ENCODE measurements at regions not wholly inside any gene's neighbourhood (a gene's known extent, or its start where the extent isn't known, plus 50 kb on each side); places are given as distances from the start of the nearest gene placed in this dataset.
A peak's percentile ranks its signal among the peaks of the same experiment; 100 is the strongest.
"Not testable (repeated sequence)": the region's sequence is repeated elsewhere in the genome, so short reads cannot be mapped to it uniquely, and the experiment has no call there.

DNA sequence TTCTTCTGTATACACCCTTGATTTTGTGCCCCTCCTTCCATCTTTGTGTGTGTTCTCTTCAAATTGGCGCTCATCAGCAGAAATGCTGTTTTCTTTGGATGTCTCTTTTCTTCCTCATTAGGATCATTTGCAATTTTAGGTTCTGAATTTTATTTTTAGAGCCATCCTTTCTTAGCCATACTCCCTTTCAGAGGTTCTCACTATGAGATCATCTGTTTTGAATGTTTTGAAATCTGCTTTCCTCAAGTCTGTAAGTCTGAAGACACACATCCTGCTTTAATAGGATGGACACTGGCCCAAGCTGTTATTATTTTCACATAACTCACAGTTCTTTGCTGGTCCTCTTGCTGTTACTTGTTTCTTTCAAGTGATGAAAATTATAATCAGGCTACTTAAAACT is 124.8 kb downstream of the BDH1 start:
- DNase-seq (ENCODE audit: low read depth), result peak; percentile 73

DNA sequence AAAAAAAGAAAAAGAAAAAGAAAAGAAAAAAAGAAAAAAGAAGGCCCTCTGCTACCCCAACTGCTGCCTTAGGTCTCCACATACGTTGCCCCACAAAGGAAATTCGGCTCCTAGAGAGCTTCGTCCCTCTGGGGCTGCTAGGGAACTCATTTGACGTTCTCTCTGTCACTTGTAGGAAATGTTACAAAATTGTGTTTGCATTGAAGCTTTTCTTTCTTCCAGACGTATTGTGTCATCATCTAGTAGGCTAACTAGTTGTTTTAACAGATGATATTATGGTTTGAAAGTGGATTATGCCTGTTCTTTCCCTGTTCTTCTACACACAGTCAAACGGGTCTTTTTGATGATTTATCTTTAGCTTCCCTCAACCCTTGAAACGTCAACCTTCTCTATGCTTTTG is 125.3 kb downstream of the BDH1 start:
- DNase-seq (ENCODE audit: low read depth), result peak; percentile 12

DNA sequence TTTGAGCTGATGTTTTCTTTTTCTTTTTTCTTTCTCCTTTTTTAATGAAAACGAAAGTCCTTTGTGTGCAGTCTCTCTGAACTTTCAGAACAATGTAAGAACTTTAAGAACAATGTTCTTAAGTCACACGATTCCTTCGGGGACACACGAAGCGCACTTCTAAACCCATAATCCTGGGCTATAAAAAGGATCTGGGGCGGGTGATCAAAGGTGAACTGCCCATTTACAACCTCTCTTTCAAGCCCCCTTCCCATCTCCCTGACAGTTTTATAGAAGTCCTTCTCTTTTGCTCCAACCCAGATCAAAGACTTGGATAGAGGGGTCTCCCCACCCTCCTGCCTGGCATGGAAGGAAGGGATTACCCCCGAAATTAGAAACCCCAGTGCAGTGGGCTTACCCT is 126.8 kb downstream of the BDH1 start:
- no peak for DNase-seq (ENCODE audit: low read depth)

- peak; percentile 89 for DNase-seq (ENCODE audit: low read depth)
These were observed 127.5 kb downstream of the BDH1 start for GRCh38 chr3:197428117-197428801.

- DNase-seq (ENCODE audit: low read depth), result peak; percentile 96
These were observed 128.6 kb upstream of the DLG1 start for GRCh38 chr3:197427021-197427420.

DNA sequence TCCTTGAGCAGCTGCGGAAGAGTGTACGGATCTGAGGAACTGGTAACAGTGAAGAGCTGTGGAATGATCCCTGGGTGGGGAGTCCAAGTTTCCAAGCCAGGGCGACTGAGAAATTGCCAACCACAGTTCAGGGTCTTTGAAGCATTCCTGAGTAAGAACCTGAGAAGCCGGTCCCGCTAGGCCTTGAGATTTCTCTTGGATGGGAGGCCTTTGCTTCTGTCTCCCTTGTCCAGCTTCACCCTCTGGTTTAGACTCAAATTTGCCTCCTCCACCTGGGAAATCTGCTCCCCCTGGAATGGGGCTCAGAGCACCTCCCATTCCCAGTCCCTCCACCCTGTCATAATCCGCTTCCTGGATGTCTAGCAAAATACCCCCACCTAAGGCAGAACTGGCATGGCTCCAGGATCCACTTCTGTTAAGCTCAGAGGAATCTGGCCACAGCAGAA is 127.7 kb upstream of the DLG1 start:
- peak; percentile 77 for DNase-seq (ENCODE audit: low read depth)

DNA sequence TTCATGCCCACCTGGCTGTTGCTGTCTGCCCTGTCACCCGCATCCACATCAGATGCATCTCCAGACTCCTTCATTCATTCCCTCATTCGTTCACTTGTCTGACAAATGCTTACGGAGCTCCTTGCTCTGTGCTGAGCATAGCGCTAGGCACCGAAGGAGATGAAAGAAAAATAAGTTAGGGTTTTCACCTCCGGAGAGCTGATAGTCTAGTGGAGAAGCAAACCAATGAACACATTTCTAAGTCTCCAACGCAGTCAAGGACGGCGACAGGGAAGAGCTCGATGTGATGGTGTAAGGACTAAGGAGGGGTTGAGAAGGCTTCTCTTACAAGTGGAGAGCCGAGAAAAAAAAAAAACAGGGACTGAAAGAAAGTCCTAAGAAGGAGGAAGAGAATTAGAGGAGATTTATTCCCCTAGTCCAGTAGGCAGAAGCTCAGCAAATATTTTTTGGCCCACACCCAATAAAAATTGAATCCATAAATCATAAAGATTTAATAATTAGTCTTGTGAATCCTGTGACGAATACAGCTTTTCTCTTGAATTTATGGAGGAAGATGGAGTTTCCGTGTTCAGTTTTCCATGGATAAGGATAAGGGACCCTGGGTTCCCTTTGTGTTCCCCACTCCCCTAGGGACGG is 127.2 kb upstream of the DLG1 start:
- DNase-seq (ENCODE audit: low read depth), result peak; percentile 21

DNA sequence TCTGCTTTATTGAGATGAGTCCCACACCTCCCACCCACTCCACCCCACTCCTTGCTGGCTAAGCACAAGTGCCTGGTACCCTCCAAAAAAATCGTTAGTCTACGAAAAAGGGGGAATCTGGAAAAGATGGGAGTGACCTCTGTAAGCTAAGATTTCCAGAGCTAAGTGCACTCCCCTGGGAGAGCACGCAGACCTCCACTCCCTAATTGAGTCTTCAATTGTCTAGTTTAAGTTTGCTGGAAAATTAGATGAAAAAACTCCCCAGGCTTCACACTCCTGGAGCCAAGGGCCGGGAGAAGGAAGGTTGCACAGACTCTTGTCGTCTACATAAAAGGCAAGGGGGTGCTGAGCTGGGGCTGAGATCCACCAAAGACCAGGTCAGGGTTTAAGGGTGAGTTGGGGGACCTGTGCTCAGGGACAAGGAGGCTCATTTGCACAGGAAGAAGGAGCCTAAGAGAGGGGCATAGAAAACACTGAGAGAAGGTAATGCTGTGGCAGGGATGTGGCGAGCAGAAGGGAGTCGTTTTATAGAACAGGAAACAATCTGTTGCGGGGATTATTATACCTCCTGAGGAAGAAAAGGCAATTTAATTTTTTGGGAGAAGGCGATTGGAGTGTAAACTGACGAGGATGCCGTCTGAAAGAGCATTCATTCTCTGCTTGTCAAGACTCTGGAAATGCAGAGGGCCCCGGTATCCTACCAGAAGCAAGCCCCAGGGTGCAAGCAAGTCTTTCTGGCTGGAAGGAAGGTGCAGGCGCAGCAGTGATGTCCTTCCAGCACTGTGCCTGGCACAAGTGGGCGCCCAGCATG is 126.5 kb upstream of the DLG1 start:
- no peak for DNase-seq (ENCODE audit: low read depth)

- no peak for DNase-seq (ENCODE audit: low read depth)
These were observed 125.9 kb upstream of the DLG1 start for GRCh38 chr3:197424266-197424665.

GRCh38 chr3:197423376-197423775 is 125.0 kb upstream of the DLG1 start:
- DNase-seq (ENCODE audit: low read depth), result no peak

- no peak for DNase-seq (ENCODE audit: low read depth)
These were observed 124.1 kb upstream of the DLG1 start for GRCh38 chr3:197422506-197422905.

- DNase-seq (ENCODE audit: low read depth), result no peak
These were observed 122.6 kb upstream of the DLG1 start for GRCh38 chr3:197421021-197421420.

DNA sequence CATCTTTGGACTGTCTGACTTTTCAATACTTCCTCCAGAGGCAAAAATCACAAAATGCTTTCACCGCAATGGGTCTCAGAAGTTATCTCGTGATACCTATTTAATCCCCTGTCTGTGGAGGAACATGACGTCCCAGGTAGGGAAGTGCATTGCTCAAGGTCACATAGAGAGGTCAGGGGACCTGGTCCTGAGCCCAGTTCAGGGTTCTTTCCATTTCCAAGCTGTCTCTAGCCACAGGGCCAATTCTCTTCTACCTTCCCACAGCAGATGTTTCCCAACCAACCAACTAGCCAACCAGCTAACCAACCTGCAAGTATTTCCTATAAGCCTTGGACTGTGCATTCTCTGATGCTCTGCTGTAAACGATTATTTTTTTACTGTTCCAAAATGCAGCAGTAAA is 122.2 kb upstream of the DLG1 start:
- DNase-seq (ENCODE audit: low read depth), result no peak

DNA sequence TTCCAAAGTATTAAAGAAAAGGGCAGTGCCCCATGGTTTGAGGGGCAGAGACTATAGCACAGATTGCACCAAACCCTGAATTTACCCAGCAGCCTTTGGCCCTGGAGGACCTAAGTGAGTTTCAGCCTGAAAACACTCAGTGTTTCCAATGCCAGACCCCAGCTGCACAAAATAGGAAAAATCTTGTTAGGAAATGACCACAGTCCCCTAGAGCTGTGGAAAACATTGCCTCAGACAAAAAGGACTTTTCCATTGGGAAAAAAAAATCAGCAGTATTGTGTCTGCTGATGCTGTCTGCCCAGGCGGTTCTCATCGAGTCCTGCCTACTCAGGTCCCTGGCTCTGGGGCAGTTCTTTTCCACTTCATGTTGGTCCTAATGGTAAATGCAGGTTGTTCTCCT is 121.7 kb upstream of the DLG1 start:
- DNase-seq (ENCODE audit: low read depth), result peak; percentile 27

- DNase-seq (ENCODE audit: low read depth), result no peak
These were observed 121.3 kb upstream of the DLG1 start for GRCh38 chr3:197419696-197420095.

GRCh38 chr3:197417911-197418618 is 119.7 kb upstream of the DLG1 start:
- no peak for DNase-seq (ENCODE audit: low read depth)

DNA sequence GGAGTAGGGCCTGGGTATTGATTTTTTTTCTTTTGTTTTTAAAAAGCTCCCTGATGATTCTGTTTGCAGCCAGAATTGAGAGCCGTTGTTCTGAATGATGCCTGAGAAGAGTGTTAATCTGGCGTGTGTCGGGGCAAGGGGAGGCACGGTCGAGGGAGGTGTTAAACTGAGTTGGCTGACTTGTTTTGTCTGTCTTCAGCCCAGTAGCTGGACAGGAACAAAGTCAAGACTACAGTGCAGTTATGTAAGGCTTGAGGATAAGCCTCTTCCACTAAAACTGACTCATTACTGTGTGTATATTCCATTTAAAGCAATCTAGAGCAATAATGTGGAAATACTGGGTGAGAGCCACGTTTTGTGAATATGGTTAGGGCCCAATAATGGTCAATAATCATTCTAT is 119.0 kb upstream of the DLG1 start:
- DNase-seq (ENCODE audit: low read depth), result peak; percentile 81

DNA sequence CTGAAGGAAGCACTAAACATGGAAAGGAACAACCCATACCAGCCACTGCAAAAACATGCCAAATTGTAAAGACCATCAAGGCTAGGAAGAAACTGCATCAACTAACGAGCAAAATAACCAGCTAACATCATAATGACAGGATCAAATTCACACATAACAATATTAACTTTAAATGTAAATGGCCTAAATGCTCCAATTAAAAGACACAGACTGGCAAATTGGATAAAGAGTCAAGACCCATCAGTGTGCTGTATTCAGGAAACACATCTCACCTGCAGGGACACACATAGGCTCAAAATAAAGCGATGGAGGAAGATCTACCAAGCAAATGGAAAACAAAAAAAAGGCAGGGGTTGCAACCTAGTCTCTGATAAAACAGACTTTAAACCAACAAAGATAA is 113.5 kb upstream of the DLG1 start:
- not testable (repeated sequence) for DNase-seq (ENCODE audit: low read depth)

DNA sequence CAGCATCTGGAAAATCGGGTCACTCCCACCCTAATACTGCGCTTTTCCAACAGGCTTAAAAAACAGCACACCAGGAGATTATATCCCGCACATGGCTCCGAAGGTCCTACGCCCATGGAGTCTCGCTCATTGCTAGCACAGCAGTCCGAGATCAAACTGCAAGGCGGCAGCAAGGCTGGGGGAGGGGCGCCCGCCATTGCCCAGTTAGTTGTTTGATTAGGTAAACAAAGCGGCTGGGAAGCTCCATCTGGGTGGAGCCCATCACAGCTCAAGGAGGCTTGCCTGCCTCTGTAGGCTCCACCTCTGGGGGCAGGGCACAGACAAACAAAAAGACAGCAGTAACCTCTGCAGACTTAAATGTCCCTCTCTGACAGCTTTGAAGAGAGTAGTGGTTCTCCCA is 111.8 kb upstream of the DLG1 start:
- DNase-seq (ENCODE audit: low read depth), result not testable (repeated sequence)

- DNase-seq (ENCODE audit: low read depth), result peak; percentile 81
These were observed 110.0 kb upstream of the DLG1 start for GRCh38 chr3:197408177-197408957.

GRCh38 chr3:197407526-197407925 is 109.1 kb upstream of the DLG1 start:
- no peak for DNase-seq (ENCODE audit: low read depth)

- no peak for DNase-seq (ENCODE audit: low read depth)
These were observed 108.6 kb upstream of the DLG1 start for GRCh38 chr3:197407053-197407452.

All from amniotic epithelial cell (primary cell).